Left renal pelvis (tissue), 4 donors: ENCODE measurements at regions not wholly inside any gene's neighbourhood (a gene's known extent, or its start where the extent isn't known, plus 50 kb on each side); places are given as distances from the start of the nearest gene placed in this dataset.
"Not testable (repeated sequence)": the region's sequence is repeated elsewhere in the genome, so short reads cannot be mapped to it uniquely, and the experiment has no call there.

ENCODE experiments used
- DNase-seq, 4 donors: peaks; one replicate each; pipeline ENCODE4 v3.0.0-alpha.2; 2013; ENCODE audit warnings: low read depth in 4 of 4, low spot score in 3 of 4

GRCh38 chr3:87796843-87797185 is 262.0 kb downstream of the CGGBP1 start:
- no peak for DNase-seq

DNA sequence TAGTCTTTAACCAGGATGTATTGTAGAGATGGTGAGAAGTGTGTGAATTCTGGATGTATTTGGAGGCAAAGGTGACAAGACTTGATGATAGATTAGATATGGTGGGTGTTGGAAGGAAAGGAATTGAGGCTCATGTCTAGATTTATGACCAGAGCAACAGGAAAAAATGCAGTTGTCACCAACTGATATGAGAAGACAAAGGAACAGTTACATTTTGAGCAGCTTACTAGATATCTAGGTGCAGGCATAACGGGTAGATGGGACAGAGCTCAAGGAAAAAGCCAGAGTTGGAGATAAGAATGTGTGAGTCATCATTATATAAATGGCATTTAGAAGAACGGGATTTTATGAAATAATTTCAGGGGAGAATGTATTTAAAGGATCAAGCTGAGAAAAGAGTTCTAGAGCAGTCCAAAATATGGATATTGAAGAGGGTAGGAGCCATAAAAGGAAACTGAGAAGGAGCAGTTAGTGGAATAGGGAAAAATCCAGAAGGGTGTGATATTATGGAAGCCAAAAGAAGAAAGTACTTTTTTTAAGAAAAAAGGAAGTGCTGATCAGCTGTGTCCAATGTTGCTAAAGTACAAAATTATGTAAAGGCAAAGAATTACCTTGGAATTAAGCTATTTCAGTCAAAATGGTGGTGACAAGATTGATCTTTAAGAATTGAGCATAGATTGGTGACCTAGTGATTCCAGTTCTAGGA is 262.5 kb downstream of the CGGBP1 start:
- DNase-seq, result no peak

DNA sequence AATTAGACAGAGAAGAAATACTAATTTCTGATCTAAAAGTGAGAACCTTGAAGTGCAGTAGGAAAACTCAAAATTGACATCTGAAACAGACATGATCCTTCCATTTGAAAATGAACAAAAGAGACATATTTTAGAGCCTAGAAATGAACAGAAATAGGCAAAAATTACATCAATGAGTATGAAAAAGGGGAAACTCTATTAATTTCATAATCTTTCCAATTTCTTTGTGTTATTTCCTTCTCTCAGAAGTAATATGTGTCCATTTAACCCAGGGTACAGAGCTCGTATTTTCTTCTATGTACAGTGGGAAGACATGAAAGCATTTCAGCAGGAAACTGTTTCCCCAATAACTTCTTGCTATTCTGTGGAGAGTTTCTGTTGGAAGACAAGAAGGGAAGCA is 263.1 kb downstream of the CGGBP1 start:
- DNase-seq, result no peak

GRCh38 chr3:87793337-87793877 is 265.4 kb downstream of the CGGBP1 start:
- no peak for DNase-seq

- DNase-seq, result peak in 1 of 4 donors; percentile 24
Observed at GRCh38 chr3:87792534-87793336, 266.1 kb downstream of the CGGBP1 start, which contains the start of gene HTR1F. TSS of gene HTR1F (plus strand) at chr3:87792706.

- DNase-seq, result no peak
Observed at GRCh38 chr3:87792198-87792533, 266.6 kb downstream of the CGGBP1 start.

DNA sequence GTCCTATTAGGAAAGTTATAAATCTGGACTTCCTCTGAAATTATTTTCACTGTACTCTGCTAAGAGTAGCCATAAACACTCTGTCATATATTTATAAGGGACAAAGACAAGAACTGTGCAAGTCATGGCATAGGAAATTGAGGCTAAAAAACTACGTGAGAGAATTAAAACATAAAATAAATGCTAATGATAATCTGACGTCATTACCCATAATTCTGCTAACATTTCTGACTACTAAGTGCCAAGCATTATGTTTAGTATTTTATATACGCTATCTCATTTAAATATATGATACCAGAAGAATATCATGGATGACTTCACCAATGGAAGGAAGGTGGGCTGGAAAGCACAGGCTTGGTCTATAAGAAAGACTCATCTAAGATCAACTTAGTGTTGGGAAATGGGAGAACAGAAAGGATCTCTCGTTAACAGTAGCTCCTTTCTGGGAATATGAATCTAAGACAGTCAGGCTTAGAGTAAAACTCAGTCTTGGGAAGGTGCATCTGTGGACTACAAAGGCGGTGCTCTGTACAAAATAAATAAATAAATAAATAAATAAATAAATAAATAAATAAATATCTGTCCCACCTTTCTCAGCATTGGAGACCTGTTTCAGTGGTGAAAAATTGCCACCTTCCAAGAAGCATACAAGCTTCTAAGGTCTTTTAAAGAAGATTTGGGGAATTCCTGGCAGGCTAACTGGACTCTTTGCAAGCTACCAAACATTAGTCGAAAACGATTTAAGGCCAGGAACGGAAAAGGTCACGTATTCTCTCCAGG is 267.4 kb downstream of the CGGBP1 start:
- no peak for DNase-seq

DNA sequence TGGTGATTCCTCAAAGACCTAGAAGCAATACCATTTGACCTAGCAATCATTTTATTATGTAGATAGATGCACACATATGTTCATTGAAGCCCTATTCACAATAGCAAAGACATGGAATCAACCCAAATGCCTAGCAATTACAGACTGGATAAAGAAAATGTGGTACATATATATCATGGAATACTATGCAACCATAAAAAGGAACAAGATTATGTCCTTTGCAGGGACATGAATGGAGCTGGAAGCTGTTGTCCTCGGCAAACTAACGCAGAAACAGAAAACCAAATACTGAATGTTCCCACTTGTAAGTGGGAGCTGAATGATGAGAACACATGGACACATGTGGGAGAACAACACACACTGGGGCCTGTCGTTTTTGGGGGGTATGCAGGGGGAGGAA is 269.8 kb downstream of the CGGBP1 start:
- DNase-seq, result not testable (repeated sequence)

GRCh38 chr3:87788516-87788915 is 270.3 kb downstream of the CGGBP1 start:
- DNase-seq, result no peak

DNA sequence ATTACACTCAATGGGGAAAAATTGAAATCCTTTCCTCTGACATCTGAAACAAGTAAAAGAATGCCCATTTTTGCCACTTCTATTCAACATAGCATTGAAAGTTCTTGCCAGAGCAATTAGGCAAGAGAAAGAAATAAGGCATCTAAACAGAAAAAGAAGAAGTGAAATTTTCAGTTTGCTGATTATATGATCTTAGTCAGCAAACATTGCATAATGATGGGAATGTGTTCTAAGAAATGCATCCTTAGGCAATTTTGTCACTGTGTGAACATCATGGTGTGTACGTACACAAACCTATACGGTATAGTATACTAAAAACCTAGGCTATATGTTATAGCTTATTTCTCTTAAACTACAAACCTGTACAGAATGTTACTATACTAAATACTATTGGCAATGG is 278.0 kb downstream of the CGGBP1 start:
- DNase-seq, result no peak

DNA sequence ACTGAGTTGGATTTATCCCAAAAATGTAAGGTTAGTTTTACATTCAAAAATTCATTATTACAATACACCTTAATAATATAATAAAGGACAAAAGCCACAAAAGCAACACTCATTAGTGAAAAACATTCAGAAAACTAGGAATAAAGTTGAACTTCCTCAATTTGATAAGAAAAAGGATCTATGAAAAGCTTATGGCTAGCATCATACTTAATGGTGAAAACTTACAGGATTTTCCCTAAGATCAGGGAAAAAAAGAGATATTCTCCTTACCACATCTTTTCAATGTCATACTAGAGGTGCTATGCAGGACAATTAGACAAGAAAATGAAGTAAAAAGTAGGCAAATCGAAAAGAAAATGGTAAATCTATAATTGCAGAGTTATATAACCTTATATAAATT is 279.9 kb downstream of the CGGBP1 start:
- no peak for DNase-seq

DNA sequence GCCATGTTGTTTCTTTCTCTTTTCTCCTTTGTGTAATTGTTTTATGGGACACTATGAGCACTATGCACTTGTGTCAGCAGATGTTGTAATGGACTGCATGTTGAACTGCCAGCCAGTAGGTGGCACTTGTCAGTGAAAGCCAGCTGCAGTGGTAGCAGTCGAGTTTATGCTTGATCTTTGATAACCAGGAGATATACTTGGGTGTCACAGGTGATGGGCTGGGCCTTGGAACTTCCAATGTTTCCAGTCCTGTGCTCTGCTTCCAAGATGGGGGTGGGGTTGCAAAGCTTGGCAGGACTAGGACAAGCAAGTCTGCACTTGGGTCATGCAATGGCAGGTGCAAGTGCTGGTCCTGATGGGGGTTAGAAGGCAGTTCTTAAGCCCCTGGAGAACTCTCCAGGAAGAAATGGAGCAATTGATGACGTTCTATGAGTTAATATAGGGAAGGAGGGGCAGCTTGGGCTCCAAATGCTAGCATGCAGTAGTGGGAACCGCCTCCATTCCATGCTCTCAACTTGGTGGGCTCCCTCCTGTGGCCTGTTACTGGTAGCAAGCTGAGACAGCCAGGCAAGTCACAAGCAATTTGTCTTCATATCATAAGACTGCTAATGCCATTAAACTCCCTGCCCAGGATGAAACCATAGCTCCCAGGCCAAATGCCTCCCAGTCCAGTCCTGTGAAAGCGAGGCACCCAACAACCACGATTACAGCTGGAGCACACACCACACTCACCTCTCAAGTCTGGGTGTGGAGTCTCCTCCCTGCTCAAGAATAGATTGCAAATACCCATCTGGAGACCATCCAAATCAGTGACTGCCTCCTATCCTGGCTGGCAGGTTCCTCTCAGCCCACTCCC is 287.2 kb downstream of the CGGBP1 start:
- DNase-seq, result no peak

GRCh38 chr3:87766721-87767120 is 292.1 kb downstream of the CGGBP1 start:
- DNase-seq, result no peak

GRCh38 chr3:87765256-87765655 is 293.5 kb downstream of the CGGBP1 start:
- no peak for DNase-seq

- no peak for DNase-seq
Observed at GRCh38 chr3:87761795-87762194, 297.0 kb downstream of the CGGBP1 start.

DNA sequence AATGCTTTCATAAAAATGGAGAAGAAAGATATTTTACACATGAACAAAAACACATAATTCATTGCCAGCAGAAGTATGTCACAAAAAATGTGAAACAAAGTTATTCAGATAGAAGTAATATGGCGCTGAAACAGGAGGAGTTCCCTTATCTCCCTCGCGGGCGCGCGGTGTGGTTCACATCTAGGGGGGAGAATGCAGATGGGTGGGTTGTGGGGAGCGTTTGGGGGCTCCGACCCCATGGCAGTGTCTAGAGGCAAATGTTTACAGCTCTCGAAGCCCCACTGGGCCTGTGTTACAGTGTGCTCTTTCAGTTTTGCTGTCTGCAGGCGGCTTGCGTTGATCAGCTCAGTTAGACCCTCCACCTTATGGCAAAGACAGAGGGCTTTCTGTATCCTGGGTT is 297.5 kb downstream of the CGGBP1 start:
- DNase-seq, result no peak

- DNase-seq, result no peak
Observed at GRCh38 chr3:87756616-87757015, 302.2 kb downstream of the CGGBP1 start.

GRCh38 chr3:87755852-87756251 is 303.0 kb downstream of the CGGBP1 start:
- no peak for DNase-seq

- no peak for DNase-seq
Observed at GRCh38 chr3:87742250-87742649, 316.6 kb downstream of the CGGBP1 start.

DNA sequence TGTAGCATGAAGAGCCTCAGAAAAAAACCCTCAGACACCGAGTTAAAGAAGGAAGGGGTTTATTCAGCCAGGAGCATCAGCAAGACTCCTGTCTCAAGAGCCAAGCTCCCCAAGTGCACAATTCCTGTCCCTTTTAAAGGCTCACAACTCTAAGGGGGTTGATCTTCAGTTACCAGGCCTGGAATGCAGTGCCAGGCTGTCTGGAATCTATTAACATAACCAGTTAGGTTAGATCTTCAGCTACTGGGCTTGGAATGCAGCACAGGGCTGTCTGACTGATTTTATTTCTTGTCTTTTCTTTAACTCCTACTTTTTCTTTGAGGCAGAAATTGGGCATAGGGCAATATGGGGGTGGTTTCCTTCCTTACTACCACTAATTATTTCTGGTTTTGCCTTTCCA is 317.9 kb downstream of the CGGBP1 start:
- DNase-seq, result not testable (repeated sequence)
